RKO (cell line): ENCODE measurements at regions not wholly inside any gene's neighbourhood (a gene's known extent, or its start where the extent isn't known, plus 50 kb on each side); places are given as distances from the start of the nearest gene placed in this dataset.

Experiments used
- DNase-seq: peaks from one replicate; pipeline ENCODE4 v3.0.0-alpha.2; 2016; ENCODE audit warnings: low spot score

DNA sequence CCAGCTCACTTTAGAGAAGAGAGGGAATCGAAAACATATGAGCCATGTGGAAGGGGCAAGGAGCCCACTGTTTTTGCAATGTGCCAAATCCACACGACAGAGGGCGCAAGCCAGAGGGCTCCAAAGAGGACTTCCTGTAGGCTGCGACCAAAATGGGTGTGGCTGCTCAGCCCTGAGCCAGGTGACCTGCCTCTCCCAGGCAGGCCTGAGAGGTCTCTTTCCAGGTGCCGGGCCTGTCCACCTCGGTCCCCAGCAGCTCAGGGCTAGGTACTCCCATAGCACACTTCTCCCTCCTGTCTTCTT, 153.8 kb downstream of the TTC32 start:
- DNase-seq, result no peak

DNA sequence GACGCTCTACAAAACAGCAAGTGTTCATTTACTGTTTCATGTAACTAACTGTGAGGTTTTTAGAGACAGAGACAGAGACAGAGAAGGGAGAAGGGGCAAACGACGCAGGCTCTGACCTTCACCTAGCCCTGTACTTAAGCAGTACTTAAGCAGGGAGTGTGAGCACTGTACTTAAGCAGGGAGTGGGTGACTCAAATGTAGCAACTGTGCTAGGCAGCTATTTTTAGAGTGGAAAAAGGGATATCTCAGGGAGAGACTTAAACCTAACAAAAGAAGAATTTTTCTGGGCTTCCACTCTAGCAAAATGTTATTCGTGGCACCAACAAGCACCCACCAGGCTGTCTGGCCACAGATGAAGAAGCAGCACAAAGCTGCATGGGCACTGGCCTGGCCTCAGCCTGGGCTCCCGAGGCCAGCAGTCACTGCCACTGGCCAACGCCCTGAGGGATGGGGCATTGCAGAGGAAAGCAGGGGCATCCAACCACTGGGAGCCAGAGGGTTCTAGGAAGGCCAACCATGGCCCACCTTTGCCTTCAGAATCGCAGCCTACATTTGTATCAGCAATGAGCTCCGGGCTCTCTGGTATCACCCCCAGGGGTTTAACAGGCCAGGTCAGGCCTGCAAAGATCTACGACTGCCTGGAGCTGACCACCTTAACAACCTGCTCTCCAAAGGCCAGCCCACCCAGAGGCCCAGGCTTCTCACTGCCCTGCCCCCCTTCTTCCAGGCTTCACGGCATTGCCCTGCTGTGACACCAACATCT, 154.3 kb downstream of the TTC32 start:
- no peak for DNase-seq

GRCh38 chr2:19746611-19747309, 155.0 kb downstream of the TTC32 start:
- DNase-seq, result no peak

DNA sequence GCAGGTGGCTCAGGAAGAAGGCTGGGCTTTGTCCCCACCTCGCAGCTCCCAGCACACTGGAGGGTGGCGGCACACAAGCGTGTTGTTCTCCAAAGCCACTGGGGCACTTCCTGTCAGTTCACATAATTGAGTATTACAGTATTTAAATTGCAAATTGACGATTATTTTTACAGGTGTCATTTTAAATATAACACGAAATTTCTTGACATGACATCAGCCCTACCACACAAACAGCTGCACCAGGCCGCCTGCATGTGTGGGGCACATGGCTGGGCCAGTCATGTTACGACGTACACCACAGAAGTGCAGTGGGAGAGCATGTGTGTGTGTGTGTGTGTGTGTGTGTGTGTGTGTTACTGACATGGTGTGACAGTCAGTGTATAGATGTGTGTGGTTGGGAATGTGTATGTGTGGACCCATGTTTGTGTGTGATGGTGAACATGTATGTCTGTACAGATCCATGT, 155.6 kb downstream of the TTC32 start:
- DNase-seq, result no peak

DNA sequence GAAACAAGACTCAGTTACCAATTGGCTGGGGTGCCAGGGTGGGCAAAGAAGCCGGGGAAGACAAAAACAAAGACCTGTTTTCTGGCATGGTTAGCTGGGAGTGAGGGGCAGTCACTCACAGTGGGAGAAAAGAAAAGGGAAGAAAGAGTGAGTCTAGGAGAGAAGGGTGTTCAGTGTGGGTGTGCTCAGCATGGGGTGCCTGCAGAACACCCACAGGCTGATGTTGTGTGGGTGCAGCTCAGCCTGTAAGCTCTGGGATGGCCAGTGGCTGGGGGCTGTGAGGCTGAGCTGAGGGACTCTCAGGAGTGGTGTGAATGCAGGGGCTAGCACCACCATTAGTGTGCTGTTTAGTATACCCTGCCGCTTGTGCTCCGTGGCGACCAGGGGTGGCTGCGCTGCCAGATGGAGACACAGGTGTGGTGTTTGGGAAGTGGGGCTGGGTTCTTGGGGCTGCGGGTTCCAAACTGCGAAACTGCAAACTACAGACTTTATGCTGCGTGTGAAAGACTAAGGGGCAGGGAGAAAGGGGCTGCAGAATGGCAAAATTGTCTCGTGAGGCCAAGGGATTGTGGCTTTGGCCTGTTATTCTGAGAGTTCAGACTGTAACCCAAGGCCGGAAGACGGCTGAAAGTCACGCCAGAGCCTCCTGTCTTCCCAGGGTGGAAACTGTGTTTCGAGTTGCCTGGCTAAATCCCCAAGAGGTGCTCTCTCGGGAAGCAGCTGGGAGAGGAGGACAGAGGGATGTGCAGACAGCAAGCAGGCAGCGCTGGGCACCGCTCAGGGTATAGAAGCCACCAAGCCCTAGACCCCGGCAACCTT, 156.3 kb downstream of the TTC32 start:
- DNase-seq, result no peak

- DNase-seq, result no peak
Observed at GRCh38 chr2:19744456-19745199, 157.2 kb downstream of the TTC32 start.

GRCh38 chr2:19743641-19744040, 158.1 kb downstream of the TTC32 start:
- no peak for DNase-seq

- DNase-seq, result no peak
Observed at GRCh38 chr2:19742872-19743271, 158.9 kb downstream of the TTC32 start.

- DNase-seq, result no peak
Observed at GRCh38 chr2:19739256-19739655, 162.5 kb downstream of the TTC32 start.

DNA sequence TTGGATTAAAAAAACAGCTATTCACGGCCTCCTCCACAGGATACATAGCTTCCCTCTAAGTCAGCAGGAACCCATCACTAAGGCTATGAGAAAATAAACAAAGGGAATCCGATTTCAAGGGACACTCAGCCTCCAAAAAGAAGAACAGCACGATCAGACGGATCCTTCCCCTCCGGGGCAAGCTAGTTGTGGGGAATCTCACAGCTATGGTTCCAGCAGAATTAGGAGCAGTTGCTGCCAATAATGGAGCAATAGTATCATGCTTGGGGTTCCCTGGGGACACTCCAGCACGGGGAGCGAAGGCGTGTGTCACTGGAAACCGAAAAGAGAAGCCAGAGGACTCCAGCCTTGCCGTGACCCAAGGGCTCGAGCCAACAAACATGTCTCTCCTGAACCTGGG, 163.1 kb downstream of the TTC32 start:
- DNase-seq, result no peak

DNA sequence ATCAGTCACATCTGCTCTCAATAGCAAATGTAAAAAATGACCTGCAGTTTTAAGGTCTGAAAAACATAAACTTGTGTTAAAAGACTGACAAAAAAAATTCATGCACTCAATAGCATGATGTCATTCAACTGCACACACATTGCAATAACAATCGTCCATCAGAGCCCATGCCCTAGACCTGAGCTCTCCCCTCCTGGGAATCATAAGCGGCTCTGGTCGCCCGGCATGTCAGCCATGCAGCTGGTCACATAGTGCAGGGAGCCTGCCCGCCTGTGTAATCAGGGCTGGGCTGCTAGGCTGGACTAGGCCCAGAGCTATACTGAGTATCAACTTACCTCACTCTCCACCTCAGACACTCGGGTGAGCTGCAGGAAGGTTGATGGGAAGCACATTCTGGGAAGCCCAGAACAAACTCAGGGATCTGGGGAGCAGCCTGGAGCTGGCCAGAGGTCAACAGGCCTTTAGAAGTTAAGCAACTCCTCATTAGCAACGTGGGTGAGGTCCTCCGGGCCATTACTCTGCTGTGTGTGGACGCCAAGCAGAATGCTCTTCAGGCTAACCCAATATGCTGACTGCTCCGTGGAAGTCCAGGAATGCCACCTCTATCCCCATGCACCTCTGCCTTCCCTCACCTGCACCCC, 165.5 kb downstream of the TTC32 start:
- DNase-seq, result no peak

DNA sequence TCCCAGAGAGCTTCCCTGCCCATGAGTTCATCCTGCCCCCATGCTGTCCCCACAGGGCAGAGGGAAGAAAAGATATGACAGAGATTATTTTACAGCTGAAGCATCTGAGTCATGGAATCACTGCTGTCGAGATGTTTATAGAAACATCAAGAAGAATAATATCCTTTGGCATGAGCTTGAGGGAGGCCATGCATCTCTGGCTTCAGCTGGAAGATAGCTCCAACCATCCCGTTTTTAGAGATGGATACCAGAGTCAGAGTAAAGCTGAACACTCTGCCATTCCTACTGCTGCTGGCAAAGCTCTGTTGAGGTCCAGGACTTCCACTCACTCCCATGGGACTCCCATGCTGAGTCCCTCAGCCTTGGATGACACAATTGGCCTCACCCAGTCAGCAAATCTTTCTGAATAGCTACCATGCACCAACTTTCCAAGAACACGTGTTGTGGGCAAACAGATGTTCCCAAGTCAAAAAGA, 167.8 kb downstream of the TTC32 start:
- DNase-seq, result no peak

- DNase-seq, result no peak
Observed at GRCh38 chr2:19733390-19733789, 168.4 kb downstream of the TTC32 start.

- DNase-seq, result no peak
Observed at GRCh38 chr2:19732255-19732654, 169.5 kb downstream of the TTC32 start.

GRCh38 chr2:19731515-19731914, 170.3 kb downstream of the TTC32 start:
- DNase-seq, result no peak

DNA sequence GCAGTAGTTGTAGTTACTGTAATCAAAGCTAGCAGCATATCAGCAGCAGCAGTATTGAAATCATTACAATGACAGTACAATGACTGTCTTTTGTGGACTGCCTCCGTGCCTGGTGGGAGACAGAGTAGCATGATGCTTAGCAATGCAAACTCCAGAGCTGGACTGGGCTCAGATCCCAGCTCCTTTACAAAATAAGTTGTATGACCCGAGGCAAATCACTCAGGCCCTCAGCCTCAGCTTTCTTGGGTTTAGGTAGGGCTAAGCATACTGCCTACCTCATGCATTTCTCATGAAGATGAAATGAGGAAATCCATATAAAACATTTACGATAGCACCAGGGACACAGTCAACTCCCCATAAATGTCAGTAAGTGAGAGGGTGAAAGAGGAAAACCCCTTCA, 170.7 kb downstream of the TTC32 start:
- no peak for DNase-seq

GRCh38 chr2:19728125-19728524, 173.7 kb downstream of the TTC32 start:
- no peak for DNase-seq

DNA sequence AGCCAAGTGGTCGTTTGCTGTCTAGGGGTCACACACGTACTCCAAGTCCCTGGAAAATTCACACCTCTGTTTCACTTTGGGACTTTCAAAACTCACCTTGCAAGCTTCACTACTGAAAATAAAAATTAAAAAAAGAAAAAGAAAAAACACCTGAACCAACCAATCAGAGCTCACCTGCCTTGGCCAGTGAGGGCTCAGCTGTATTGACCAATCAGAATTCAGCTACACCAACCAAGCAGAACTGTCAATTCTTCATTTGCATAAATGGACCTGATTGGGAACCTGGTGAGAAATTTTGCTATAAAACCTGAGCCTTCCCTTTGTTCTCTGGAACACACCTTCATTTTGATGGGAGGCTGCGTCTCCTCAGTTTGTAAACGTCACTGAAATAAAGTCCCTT, 176.4 kb downstream of the TTC32 start:
- no peak for DNase-seq

- DNase-seq, result no peak
Observed at GRCh38 chr2:19723021-19723420, 178.8 kb downstream of the TTC32 start.

GRCh38 chr2:19722531-19722971, 179.2 kb downstream of the TTC32 start:
- no peak for DNase-seq

DNA sequence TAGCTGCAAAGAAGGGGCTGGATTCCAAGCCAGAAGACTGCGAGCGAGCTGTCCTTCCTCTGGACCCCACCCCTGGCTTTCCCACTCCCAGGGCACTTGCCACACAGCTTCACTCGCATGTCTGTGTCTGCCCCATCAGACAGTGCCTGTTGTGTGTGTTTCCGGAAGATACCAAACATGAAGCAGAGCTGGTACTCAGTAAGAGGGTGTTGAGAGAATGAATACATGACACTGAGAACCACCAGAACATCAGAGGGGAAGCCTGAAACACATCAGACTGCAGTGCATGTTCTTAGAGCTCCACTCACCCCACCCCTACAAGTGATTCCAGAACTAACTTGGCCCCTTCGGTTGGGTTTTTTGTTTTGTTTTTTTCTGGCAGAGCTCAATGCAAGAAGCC, 181.5 kb downstream of the TTC32 start:
- DNase-seq, result no peak

- no peak for DNase-seq
Observed at GRCh38 chr2:19719540-19719939, 182.2 kb downstream of the TTC32 start.
